ENCODE measurements at regions not wholly inside any gene's neighbourhood (a gene's known extent, or its start where the extent isn't known, plus 50 kb on each side); places are given as distances from the start of the nearest gene placed in this dataset.
A peak's percentile ranks its signal among the peaks of the same experiment; 100 is the strongest.

DNA sequence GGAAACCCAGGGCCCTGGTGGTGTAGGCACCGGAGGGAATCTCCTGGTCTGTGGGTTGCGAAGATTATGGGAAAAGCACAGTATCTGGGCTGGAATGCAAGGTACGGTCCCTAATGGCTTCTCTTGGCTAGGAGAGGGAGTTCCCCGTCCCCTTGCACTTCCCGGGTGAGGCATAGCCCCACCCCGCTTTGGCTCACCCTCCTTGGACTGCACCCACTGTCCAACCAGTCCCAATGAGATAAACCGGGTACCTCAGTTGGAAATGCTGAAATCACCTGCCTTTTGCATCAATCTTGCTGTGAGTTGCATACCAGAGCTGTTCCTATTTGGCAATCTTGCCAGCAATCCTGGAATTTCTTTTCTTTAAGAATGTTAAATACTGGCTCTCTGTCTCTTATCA lies 1429.1 kb downstream of the MAT2B start:
- Histone ChIP-seq H3F3A (ENCODE audit: insufficient read depth, low read length) (no peaks in the 10 kb centered on the region), H3K9me3 (ENCODE audit: low read length) (no peaks in the 10 kb centered on the region), H3K4me1 (ENCODE audit: insufficient read depth, low read length, severe bottlenecking) (peaks cover 8% of the 10 kb centered on the region), H3K9me2 (ENCODE audit: low read depth, low read length) (no peaks in the 10 kb centered on the region), H3K27me3 (ENCODE audit: insufficient read depth, low read length) (no peaks in the 10 kb centered on the region), H3K79me2 (ENCODE audit: insufficient read depth, low read length) (no peaks in the 10 kb centered on the region), H3K9ac (ENCODE audit: low read length) (no peak overlapping the region), H3K4me2 (ENCODE audit: low read length) (no peak overlapping the region), H3K36me3 (ENCODE audit: insufficient read depth, low read length) (no peaks in the 10 kb centered on the region), H3K4me3 (ENCODE audit: low read depth, low read length, poor library complexity, severe bottlenecking) (peak overlapping the region; percentile 21), H3K27ac (ENCODE audit: low read depth, low read length, poor library complexity, severe bottlenecking) (no peak overlapping the region), H2AFZ (ENCODE audit: low read length) (no peak overlapping the region), H4K20me1 (ENCODE audit: insufficient read depth, low read length) (no peaks in the 10 kb centered on the region)
- TF ChIP-seq CTCF (IDR thresholded peaks at IDR 0.05; ENCODE audit: low read length), result no peak
- TF ChIP-seq EZH2 (IDR thresholded peaks at IDR 0.05; ENCODE audit: borderline replicate concordance, low read length), result no peak

GRCh38 chr5:164941132-164941531 lies 1435.7 kb downstream of the MAT2B start:
- TF ChIP-seq EZH2 (IDR thresholded peaks at IDR 0.05; ENCODE audit: borderline replicate concordance, low read length) (no peak), CTCF (IDR thresholded peaks at IDR 0.05; ENCODE audit: low read length) (no peak)
- no peaks in the 10 kb centered on the region for H3K4me1 ChIP-seq (ENCODE audit: insufficient read depth, low read length, severe bottlenecking)

DNA sequence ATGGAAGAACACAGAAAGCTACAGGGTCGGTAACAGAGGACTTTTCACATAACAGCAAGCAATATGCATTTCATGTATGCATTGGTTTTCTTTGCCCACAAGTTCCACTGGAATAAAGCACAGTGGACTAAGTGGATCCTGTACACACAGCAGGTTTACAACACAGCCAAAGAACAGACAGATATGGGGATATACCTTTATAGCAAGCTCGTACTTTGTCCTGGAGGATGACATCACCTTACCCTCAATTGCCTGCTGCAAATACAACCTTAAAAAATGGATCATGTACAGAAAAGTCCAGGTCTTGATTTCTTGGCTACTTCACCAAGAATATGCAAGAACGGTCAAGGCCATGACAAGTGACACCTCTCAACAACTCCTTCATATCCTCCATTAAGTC lies 1445.5 kb downstream of the MAT2B start:
- H3F3A ChIP-seq (ENCODE audit: insufficient read depth, low read length), result no peaks in the 10 kb centered on the region
- TF ChIP-seq CTCF (IDR thresholded peaks at IDR 0.05; ENCODE audit: low read length), result no peak
- no peak for TF ChIP-seq EZH2 (IDR thresholded peaks at IDR 0.05; ENCODE audit: borderline replicate concordance, low read length)
- no peaks in the 10 kb centered on the region for H3K36me3 ChIP-seq (ENCODE audit: insufficient read depth, low read length)
- H3K4me3 ChIP-seq (ENCODE audit: low read depth, low read length, poor library complexity, severe bottlenecking), result no peak overlapping the region
- no peaks in the 10 kb centered on the region for H3K79me2 ChIP-seq (ENCODE audit: insufficient read depth, low read length)
- H3K27me3 ChIP-seq (ENCODE audit: insufficient read depth, low read length), result no peaks in the 10 kb centered on the region
- H3K9me2 ChIP-seq (ENCODE audit: low read depth, low read length), result no peaks in the 10 kb centered on the region
- no peak overlapping the region for H3K4me2 ChIP-seq (ENCODE audit: low read length)
- H3K9ac ChIP-seq (ENCODE audit: low read length), result no peak overlapping the region
- no peak overlapping the region for H2AFZ ChIP-seq (ENCODE audit: low read length)
- no peaks in the 10 kb centered on the region for H4K20me1 ChIP-seq (ENCODE audit: insufficient read depth, low read length)
- no peak overlapping the region for H3K27ac ChIP-seq (ENCODE audit: low read depth, low read length, poor library complexity, severe bottlenecking)
- H3K4me1 ChIP-seq (ENCODE audit: insufficient read depth, low read length, severe bottlenecking), result no peaks in the 10 kb centered on the region
- no peaks in the 10 kb centered on the region for H3K9me3 ChIP-seq (ENCODE audit: low read length)

More at GRCh38 chr5:164941132-164941531, 1435.7 kb downstream of the MAT2B start:
- Histone ChIP-seq H3F3A (ENCODE audit: insufficient read depth, low read length) (no peaks in the 10 kb centered on the region), H3K4me3 (ENCODE audit: low read depth, low read length, poor library complexity, severe bottlenecking) (no peak overlapping the region), H3K9me3 (ENCODE audit: low read length) (no peaks in the 10 kb centered on the region), H3K27ac (ENCODE audit: low read depth, low read length, poor library complexity, severe bottlenecking) (no peak overlapping the region), H3K79me2 (ENCODE audit: insufficient read depth, low read length) (no peaks in the 10 kb centered on the region), H2AFZ (ENCODE audit: low read length) (no peak overlapping the region), H3K9ac (ENCODE audit: low read length) (no peak overlapping the region), H3K9me2 (ENCODE audit: low read depth, low read length) (no peaks in the 10 kb centered on the region), H3K27me3 (ENCODE audit: insufficient read depth, low read length) (no peaks in the 10 kb centered on the region), H4K20me1 (ENCODE audit: insufficient read depth, low read length) (no peaks in the 10 kb centered on the region), H3K36me3 (ENCODE audit: insufficient read depth, low read length) (no peaks in the 10 kb centered on the region), H3K4me2 (ENCODE audit: low read length) (no peak overlapping the region)
